ENCODE measurements at regions not wholly inside any gene's neighbourhood (a gene's known extent, or its start where the extent isn't known, plus 50 kb on each side); places are given as distances from the start of the nearest gene placed in this dataset.
"Not testable (repeated sequence)": the region's sequence is repeated elsewhere in the genome, so short reads cannot be mapped to it uniquely, and the experiment has no call there.

- H3K36me3 ChIP-seq (ENCODE audit: control insufficient read depth in 2 of 3, insufficient read depth in 3 of 3, low read length in 3 of 3) = no peaks in the 10 kb centered on the region
- FAIRE-seq (no peak), DNase-seq (no peak)
- H3K9ac ChIP-seq (ENCODE audit: low read length in 3 of 3) = no peak overlapping the region
- no peak overlapping the region for H3K27ac ChIP-seq (ENCODE audit: low read depth in 2 of 2, low read length in 2 of 2)
- H3K4me1 ChIP-seq (ENCODE audit: control insufficient read depth in 2 of 3, insufficient read depth in 2 of 3, low read depth in 1 of 3, low read length in 3 of 3) = no peaks in the 10 kb centered on the region
- no peak for TF ChIP-seq CTCF (IDR thresholded peaks at IDR 0.05; ENCODE audit: borderline replicate concordance, extremely low read depth, insufficient read depth)
- no peaks in the 10 kb centered on the region for H3K27me3 ChIP-seq (ENCODE audit: control insufficient read depth, insufficient read depth, low read length)
- intact Hi-C loops (cut with DNase I) = no loop called here
- H3K4me3 ChIP-seq (ENCODE audit: low read length in 3 of 3) = no peak overlapping the region
- H3K9me3 ChIP-seq (ENCODE audit: control insufficient read depth in 2 of 3, insufficient read depth in 1 of 3, low read length in 3 of 3) = no peaks in the 10 kb centered on the region
Measured at GRCh38 chr12:74264692-74265091, 272.9 kb upstream of the ATXN7L3B start.

DNA sequence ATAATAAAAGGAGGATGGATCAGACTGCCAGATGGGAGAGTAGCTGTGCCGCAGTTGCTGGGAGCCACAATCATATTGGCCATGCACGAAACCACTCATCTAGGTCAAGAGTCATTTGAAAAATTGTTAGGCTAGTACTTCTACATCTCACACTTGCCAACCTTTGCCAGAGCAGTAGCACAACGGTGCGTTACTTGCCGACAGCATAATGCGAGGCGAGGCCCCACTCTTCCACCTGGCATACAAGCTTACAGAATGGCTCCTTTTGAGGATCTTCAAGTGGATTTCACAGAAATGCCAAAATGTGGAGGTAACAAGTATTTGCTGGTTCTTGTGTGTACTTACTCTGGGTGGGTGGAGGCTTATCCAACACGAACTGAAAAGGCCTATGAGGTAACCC lies 268.3 kb upstream of the ATXN7L3B start:
- H3K9ac ChIP-seq (ENCODE audit: low read length in 3 of 3); DNase-seq; intact Hi-C loops (cut with DNase I); H3K27me3 ChIP-seq (ENCODE audit: control insufficient read depth, insufficient read depth, low read length); H3K36me3 ChIP-seq (ENCODE audit: control insufficient read depth in 2 of 3, insufficient read depth in 3 of 3, low read length in 3 of 3); H3K4me3 ChIP-seq (ENCODE audit: low read length in 3 of 3); H3K4me1 ChIP-seq (ENCODE audit: control insufficient read depth in 2 of 3, insufficient read depth in 2 of 3, low read depth in 1 of 3, low read length in 3 of 3); H3K27ac ChIP-seq (ENCODE audit: low read depth in 2 of 2, low read length in 2 of 2); H3K9me3 ChIP-seq (ENCODE audit: control insufficient read depth in 2 of 3, insufficient read depth in 1 of 3, low read length in 3 of 3); FAIRE-seq: not testable (repeated sequence)

DNA sequence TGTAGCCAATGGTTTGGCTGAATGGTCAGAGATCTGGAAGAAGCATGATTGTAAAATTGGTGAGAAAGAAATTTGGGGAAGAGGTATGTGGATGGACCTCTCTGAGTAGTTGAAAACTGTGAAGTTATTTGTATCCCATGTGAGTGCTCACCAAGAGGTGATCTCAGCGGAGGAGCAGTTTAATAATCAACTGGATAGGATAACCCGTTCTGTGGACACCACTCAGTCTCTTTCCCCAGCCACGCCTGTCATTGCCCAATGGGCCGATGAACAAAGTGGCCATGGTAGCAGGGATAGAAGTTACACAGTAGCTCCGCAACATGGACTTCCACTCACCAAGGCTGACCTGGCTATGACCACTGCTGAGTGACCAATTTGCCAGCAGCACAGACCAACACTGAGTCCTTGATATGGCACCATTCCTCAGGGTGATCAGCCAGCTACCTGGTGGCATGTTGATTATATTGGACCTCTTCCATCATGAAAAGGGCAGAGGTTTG lies 257.4 kb upstream of the ATXN7L3B start:
- intact Hi-C loops (cut with DNase I) = no loop called here
- DNase-seq (no peak), FAIRE-seq (no peak)
- Histone ChIP-seq H3K9me3 (ENCODE audit: control insufficient read depth in 2 of 3, insufficient read depth in 1 of 3, low read length in 3 of 3) (peaks cover 0 to 12% (median 0%) of the 10 kb centered on the region in 3 donors), H3K27me3 (ENCODE audit: control insufficient read depth, insufficient read depth, low read length) (no peaks in the 10 kb centered on the region), H3K4me3 (ENCODE audit: low read length in 3 of 3) (no peak overlapping the region), H3K27ac (ENCODE audit: low read depth in 2 of 2, low read length in 2 of 2) (no peak overlapping the region), H3K9ac (ENCODE audit: low read length in 3 of 3) (no peak overlapping the region), H3K4me1 (ENCODE audit: control insufficient read depth in 2 of 3, insufficient read depth in 2 of 3, low read depth in 1 of 3, low read length in 3 of 3) (no peaks in the 10 kb centered on the region), H3K36me3 (ENCODE audit: control insufficient read depth in 2 of 3, insufficient read depth in 3 of 3, low read length in 3 of 3) (no peaks in the 10 kb centered on the region)
- no peak for TF ChIP-seq CTCF (IDR thresholded peaks at IDR 0.05; ENCODE audit: borderline replicate concordance, extremely low read depth, insufficient read depth)

- H3K4me1 ChIP-seq (ENCODE audit: control insufficient read depth in 2 of 3, insufficient read depth in 2 of 3, low read depth in 1 of 3, low read length in 3 of 3); FAIRE-seq; H3K27ac ChIP-seq (ENCODE audit: low read depth in 2 of 2, low read length in 2 of 2); H3K36me3 ChIP-seq (ENCODE audit: control insufficient read depth in 2 of 3, insufficient read depth in 3 of 3, low read length in 3 of 3); H3K9ac ChIP-seq (ENCODE audit: low read length in 3 of 3); H3K4me3 ChIP-seq (ENCODE audit: low read length in 3 of 3); H3K27me3 ChIP-seq (ENCODE audit: control insufficient read depth, insufficient read depth, low read length); intact Hi-C loops (cut with DNase I); DNase-seq: not testable (repeated sequence)
- peaks cover 0 to 12% (median 0%) of the 10 kb centered on the region in 3 donors for H3K9me3 ChIP-seq (ENCODE audit: control insufficient read depth in 2 of 3, insufficient read depth in 1 of 3, low read length in 3 of 3)
Measured at GRCh38 chr12:74281401-74282180, 256.0 kb upstream of the ATXN7L3B start.

Measured in kidney (tissue), 13 donors.